Caki2 (cell line): ENCODE measurements at regions not wholly inside any gene's neighbourhood (a gene's known extent, or its start where the extent isn't known, plus 50 kb on each side); places are given as distances from the start of the nearest gene placed in this dataset.

ENCODE experiments used
- DNase-seq: peaks from one replicate; pipeline ENCODE4 v3.0.0-alpha.2; 2015; ENCODE audit warnings: low read depth
- in situ Hi-C: cut with HindIII; loops from 2 replicates; pipeline ENCODE4 v1.10.0; 2016; ENCODE audit warnings: low sequenced_read_pairs, low pct_unique_long_range_greater_than_20kb, mixed read lengths

GRCh38 chr6:43911354-43912115, 141.5 kb downstream of the VEGFA start:
- DNase-seq, result no peak
- in situ Hi-C loops, result no loop called here

GRCh38 chr6:43910638-43911353, 140.8 kb downstream of the VEGFA start:
- in situ Hi-C loops, result no loop called here
- DNase-seq, result no peak

DNA sequence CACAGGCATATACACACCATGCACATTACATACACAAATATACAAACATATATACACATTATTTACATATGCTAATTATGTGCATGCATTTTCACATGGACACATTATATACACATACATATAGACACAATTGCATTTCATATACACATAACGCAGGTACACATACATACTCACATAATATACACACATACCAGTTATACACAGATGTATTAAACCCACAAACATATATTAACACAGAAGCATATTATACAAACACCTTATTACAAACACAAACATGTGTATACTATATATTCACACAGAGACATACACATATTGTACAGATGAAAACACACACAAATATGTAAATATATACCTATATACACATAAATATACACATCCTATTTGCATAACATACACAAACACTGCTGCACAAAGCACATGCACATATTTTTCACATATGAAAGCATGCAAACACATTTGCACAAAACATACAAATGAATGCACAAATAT, 140.2 kb downstream of the VEGFA start:
- in situ Hi-C loops, result no loop called here
- DNase-seq, result no peak

DNA sequence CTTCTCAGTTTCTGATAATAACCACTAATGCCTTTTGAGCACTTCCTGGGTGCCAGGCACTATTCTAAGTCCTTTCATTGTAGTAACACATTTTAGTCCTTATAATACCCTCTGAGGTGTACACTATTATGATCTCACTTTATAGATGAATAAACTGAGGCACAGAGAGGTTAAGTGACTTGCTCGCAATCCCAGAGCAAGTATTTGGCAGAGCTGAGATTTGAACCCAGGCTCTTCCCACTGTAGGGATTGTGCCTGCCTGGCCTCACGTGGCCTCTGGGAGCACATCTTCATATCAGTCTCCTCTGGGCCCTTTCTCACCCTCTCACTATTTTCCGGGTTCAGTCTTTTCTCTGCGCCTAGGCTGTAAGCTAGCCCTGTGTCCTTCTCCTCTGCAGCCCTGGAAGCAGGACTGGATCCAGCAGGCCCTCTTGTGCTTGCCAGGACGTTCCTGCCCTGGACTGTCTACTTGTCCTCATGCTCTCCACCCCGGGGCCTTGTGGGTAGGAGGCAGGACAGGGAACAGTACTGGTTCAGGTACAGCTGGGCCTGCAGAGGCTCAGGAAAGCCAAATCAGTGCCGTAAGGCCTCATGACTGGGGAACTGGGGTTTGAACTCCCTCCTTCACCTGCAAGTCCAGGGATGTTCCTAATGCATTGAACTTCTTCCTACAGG, 139.6 kb downstream of the VEGFA start:
- in situ Hi-C loops, result no loop called here
- DNase-seq, result no peak

DNA sequence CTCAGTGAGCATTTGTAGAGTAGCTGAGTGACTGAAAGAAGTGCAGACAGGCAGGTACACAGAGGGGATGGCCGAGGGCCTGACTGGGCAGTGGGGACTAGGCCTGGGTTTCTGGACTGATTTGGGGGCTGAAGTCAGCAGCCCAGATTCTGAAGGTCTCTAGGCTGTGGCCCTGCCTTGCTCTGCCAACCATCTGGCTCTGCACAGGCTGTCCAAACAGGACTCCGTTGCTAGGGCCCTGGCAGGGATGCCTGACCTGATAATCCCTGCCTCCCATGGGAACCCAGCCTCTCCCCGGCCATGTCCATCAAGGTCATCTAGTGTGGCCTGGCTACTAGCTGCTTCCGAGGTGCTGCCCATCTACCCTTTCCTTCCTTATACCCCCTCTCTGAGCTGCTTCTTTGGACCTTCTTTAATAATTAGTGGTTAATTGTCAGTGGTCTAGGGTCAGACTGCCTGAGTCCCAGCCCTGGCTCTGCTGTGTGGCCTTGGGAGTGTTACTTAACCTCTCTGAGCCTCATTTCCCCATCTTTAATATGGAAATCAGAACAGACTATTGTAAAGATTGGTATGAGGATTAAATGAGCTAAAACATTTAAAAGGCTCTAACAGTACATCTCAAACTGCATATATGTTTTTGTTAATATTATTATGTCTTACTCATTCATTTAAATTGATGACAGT, 137.9 kb downstream of the VEGFA start:
- DNase-seq, result no peak
- in situ Hi-C loops, result no loop called here

DNA sequence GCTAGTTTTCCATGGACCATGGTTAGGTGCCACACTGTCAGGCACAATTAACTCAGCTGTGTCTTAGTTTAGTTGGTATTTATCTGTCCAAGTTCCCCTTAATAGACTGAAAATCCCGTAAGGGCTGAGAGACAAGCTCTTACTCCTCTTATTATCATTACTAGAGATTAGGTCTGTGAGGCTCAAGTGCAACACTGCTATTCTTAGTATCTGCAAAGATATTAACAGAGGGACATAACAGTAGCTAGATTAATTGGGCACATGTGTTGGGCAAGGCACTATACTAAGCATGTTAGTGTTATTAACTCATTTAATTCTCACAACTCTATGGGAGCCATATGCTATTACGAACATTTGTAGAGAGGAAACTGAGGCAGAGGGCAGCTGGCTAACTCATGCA, 137.3 kb downstream of the VEGFA start:
- in situ Hi-C loops, result no loop called here
- no peak for DNase-seq

DNA sequence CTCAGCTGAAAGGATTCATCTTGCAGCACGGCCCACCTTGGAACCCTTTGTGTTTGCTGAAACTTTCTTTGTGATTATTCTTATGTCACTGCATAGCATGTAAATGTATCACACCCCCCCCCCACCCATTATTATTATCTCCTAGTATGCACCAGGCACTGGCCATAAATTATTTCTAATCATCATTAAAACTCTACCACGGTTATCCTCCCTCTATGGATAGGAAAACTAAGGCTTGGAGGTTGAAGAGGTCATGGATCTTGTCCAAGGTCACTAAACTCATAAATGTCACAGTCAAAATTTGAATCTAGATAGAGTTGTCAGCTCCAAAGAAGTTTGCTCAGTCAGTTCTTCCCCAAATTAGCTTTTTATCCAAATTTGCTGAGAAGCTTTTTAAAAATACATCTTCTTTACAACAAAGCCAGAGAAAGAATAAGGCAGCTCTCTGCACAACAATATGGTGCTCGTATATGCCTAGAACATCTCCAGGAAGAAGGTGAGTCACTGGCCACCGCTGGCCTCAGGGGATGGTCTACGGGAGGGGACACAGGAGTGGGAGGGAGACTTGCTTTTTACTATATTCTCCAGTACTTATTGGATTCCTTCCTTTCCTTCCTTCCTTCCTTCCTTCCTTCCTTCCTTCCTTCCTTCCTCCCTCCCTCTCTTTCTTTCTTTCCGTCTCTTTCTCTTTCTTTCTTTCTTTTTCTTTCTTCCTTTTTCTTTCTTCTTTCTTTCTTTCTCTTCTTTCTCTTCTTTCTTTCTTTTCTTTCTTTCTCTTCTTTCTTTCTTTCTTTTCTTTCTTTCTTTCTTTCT, 134.5 kb downstream of the VEGFA start:
- in situ Hi-C loops, result no loop called here
- no peak for DNase-seq

GRCh38 chr6:43903739-43904290, 133.8 kb downstream of the VEGFA start:
- DNase-seq, result no peak
- in situ Hi-C loops, result no loop called here

DNA sequence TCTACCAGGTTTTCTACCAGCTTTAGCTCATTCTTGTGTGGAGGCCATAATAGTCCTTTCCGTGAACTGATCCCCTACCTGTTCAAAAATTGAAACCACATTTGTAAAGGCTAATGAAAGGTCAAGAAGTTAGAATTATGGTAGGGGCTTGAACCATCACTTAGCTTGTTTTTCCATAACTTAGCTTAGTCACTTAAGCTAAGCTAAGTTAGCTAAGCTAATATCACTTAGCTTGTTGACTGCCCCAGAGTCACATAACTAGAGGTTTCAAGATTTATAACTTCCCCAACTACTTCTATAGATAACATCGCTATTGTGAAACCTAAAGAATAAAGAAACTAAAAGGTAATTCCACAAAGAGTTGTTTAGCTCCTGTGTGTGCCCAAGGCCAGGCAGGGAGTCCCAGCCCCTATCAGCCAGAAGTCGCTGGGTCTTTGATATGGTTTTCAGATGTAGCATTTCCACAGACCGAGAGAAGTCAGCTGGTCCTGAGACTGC, 131.8 kb downstream of the VEGFA start:
- in situ Hi-C loops, result no loop called here
- no peak for DNase-seq

DNA sequence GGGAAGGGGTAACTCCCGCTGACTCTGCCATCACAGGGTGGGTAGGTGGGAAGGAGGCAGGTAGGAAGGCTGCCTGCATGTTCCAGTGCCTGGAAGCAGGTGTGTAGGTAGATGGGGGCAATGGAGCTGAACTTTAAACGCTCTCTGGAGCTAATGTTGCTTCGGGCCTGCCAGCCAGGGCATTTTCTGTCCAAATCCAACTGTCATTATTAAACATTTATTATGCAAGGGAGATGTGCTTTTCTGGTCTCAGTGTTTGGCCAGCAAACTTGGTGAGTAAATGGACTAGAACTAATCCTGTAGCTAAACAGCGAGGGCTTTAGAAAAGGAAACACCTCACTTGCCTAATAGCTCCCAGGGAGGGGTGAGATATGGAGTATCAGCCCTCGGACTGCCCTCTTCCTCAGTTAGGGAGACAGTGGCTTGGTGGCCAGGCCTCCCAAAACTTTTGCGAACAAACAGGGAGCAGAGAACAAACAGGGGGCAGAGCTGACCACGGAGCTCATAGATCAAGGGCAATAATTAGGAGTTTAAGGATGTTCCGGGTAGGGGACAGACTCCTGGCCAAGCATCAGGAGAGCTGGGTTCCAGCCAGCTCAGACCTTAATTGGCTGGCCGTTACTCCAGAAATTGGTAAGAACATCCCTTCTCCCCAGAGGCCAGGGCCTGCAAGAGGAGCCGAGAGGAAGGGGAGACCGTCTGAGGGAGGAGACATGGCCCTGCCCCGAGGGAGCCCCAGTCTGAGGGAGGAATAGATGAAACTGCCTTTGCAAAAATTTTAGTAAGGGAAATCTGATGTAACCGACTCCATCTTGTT, 131.1 kb downstream of the VEGFA start:
- in situ Hi-C loops, result no loop called here
- no peak for DNase-seq

DNA sequence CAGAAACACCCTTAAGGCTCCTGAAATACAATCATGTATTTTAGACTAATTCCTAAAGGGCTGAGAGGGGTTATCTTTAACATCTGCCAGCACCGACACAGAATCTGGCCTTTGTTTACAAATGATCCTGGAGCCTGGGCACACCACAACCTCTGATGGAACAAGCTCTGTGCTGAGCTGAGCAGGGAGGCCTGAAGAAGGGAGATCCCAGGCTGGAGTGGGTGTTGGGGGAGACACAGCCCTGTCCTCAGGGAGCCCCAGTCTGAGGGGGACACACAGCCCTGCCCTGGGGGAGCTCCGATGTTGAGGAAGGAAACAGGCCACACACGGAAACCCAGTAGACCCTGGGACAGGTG, 130.5 kb downstream of the VEGFA start:
- in situ Hi-C loops, result no loop called here
- no peak for DNase-seq

GRCh38 chr6:43899830-43900229, 129.8 kb downstream of the VEGFA start:
- in situ Hi-C loops, result loop anchor here (10.0 kb wide), 1 partner anchor 95 kb away; no protein-coding TSS in a partner anchor
- no peak for DNase-seq

- in situ Hi-C loops, result loop anchor here (10.0 kb wide), 1 partner anchor 96 kb away; no protein-coding TSS in a partner anchor
Observed at GRCh38 chr6:43898358-43899131, 128.5 kb downstream of the VEGFA start.

GRCh38 chr6:43897571-43898302, 127.7 kb downstream of the VEGFA start:
- in situ Hi-C loops, result loop anchor here (10.0 kb wide), 1 partner anchor 97 kb away; no protein-coding TSS in a partner anchor
- no peak for DNase-seq

More at GRCh38 chr6:43898358-43899131, 128.5 kb downstream of the VEGFA start:
- DNase-seq, result no peak
